ENCODE measurements at regions not wholly inside any gene's neighbourhood (a gene's known extent, or its start where the extent isn't known, plus 50 kb on each side); places are given as distances from the start of the nearest gene placed in this dataset.

- TF ChIP-seq CTCF (IDR thresholded peaks at IDR 0.05) (no peak), ZFX (IDR thresholded peaks at IDR 0.05; ENCODE audit: borderline replicate concordance) (no peak)
Measured at GRCh38 chr5:89673019-89673418, 736.5 kb downstream of the CETN3 start.
